ENCODE measurements at regions not wholly inside any gene's neighbourhood (a gene's known extent, or its start where the extent isn't known, plus 50 kb on each side); places are given as distances from the start of the nearest gene placed in this dataset.

DNA sequence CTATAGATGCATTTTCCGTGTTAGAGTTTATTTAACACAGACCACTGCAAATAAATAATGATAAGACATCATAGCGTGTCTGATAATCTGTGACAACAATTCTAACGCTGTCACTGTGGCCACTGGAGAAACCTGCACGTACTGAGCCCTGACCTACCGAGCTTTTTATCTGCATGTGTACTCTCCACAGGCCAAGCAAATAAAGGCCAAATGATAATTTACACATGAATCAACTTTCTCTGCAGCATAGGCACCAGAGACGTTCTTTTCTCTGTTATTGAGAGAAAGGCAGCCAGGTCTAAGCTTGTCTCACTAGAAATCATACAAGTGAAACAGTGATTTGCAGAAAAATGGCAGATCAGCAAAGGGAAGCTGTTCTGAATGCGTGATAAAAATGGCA lies 75.8 kb downstream of the POU5F2 start:
- TF ChIP-seq, protein P1, sequence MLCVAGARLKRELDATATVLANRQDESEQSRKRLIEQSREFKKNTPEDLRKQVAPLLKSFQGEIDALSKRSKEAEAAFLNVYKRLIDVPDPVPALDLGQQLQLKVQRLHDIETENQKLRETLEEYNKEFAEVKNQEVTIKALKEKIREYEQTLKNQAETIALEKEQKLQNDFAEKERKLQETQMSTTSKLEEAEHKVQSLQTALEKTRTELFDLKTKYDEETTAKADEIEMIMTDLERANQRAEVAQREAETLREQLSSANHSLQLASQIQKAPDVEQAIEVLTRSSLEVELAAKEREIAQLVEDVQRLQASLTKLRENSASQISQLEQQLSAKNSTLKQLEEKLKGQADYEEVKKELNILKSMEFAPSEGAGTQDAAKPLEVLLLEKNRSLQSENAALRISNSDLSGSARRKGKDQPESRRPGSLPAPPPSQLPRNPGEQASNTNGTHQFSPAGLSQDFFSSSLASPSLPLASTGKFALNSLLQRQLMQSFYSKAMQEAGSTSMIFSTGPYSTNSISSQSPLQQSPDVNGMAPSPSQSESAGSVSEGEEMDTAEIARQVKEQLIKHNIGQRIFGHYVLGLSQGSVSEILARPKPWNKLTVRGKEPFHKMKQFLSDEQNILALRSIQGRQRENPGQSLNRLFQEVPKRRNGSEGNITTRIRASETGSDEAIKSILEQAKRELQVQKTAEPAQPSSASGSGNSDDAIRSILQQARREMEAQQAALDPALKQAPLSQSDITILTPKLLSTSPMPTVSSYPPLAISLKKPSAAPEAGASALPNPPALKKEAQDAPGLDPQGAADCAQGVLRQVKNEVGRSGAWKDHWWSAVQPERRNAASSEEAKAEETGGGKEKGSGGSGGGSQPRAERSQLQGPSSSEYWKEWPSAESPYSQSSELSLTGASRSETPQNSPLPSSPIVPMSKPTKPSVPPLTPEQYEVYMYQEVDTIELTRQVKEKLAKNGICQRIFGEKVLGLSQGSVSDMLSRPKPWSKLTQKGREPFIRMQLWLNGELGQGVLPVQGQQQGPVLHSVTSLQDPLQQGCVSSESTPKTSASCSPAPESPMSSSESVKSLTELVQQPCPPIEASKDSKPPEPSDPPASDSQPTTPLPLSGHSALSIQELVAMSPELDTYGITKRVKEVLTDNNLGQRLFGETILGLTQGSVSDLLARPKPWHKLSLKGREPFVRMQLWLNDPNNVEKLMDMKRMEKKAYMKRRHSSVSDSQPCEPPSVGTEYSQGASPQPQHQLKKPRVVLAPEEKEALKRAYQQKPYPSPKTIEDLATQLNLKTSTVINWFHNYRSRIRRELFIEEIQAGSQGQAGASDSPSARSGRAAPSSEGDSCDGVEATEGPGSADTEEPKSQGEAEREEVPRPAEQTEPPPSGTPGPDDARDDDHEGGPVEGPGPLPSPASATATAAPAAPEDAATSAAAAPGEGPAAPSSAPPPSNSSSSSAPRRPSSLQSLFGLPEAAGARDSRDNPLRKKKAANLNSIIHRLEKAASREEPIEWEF (IDR thresholded peaks at IDR 0.05; ENCODE audit: insufficient replicate concordance, low read depth, low read length) = no peak
- no peak for TF ChIP-seq ZNF274 (IDR thresholded peaks at IDR 0.05; ENCODE audit: insufficient read depth, insufficient read length)
- TF ChIP-seq POLR2AphosphoS5 (IDR thresholded peaks at IDR 0.05; ENCODE audit: low read length) = no peak
- TF ChIP-seq, protein P2, sequence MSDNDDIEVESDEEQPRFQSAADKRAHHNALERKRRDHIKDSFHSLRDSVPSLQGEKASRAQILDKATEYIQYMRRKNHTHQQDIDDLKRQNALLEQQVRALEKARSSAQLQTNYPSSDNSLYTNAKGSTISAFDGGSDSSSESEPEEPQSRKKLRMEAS (IDR thresholded peaks at IDR 0.05; ENCODE audit: low read depth, low read length) = no peak
- no peak for TF ChIP-seq JUNB (IDR thresholded peaks at IDR 0.05)
- no peak for TF ChIP-seq POLR2A (IDR thresholded peaks at IDR 0.05; ENCODE audit: low read depth, low read length)
- no peak for TF ChIP-seq CBX5 (IDR thresholded peaks at IDR 0.05; ENCODE audit: low read depth)
- TF ChIP-seq HDAC2 (IDR thresholded peaks at IDR 0.05) = no peak
- TF ChIP-seq, protein P3, sequence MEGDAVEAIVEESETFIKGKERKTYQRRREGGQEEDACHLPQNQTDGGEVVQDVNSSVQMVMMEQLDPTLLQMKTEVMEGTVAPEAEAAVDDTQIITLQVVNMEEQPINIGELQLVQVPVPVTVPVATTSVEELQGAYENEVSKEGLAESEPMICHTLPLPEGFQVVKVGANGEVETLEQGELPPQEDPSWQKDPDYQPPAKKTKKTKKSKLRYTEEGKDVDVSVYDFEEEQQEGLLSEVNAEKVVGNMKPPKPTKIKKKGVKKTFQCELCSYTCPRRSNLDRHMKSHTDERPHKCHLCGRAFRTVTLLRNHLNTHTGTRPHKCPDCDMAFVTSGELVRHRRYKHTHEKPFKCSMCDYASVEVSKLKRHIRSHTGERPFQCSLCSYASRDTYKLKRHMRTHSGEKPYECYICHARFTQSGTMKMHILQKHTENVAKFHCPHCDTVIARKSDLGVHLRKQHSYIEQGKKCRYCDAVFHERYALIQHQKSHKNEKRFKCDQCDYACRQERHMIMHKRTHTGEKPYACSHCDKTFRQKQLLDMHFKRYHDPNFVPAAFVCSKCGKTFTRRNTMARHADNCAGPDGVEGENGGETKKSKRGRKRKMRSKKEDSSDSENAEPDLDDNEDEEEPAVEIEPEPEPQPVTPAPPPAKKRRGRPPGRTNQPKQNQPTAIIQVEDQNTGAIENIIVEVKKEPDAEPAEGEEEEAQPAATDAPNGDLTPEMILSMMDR (IDR thresholded peaks at IDR 0.05 in 2 of 3, conservative IDR thresholded peaks at IDR 0.05 in 1 of 3; ENCODE audit: control insufficient read depth in 2 of 3, extremely low read depth in 1 of 3, insufficient read depth in 1 of 3, low read depth in 3 of 3, low read length in 3 of 3) = no peak
- TF ChIP-seq, protein P4, sequence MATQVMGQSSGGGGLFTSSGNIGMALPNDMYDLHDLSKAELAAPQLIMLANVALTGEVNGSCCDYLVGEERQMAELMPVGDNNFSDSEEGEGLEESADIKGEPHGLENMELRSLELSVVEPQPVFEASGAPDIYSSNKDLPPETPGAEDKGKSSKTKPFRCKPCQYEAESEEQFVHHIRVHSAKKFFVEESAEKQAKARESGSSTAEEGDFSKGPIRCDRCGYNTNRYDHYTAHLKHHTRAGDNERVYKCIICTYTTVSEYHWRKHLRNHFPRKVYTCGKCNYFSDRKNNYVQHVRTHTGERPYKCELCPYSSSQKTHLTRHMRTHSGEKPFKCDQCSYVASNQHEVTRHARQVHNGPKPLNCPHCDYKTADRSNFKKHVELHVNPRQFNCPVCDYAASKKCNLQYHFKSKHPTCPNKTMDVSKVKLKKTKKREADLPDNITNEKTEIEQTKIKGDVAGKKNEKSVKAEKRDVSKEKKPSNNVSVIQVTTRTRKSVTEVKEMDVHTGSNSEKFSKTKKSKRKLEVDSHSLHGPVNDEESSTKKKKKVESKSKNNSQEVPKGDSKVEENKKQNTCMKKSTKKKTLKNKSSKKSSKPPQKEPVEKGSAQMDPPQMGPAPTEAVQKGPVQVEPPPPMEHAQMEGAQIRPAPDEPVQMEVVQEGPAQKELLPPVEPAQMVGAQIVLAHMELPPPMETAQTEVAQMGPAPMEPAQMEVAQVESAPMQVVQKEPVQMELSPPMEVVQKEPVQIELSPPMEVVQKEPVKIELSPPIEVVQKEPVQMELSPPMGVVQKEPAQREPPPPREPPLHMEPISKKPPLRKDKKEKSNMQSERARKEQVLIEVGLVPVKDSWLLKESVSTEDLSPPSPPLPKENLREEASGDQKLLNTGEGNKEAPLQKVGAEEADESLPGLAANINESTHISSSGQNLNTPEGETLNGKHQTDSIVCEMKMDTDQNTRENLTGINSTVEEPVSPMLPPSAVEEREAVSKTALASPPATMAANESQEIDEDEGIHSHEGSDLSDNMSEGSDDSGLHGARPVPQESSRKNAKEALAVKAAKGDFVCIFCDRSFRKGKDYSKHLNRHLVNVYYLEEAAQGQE (IDR thresholded peaks at IDR 0.05; ENCODE audit: low read depth, low read length) = no peak
- no peak for TF ChIP-seq BRCA1 (IDR thresholded peaks at IDR 0.05; ENCODE audit: low read depth, low read length)
- TF ChIP-seq SUPT20H (IDR thresholded peaks at IDR 0.05; ENCODE audit: borderline replicate concordance, control insufficient read depth, low read depth, low read length) = no peak
- no peak for TF ChIP-seq MYB (IDR thresholded peaks at IDR 0.05; ENCODE audit: borderline replicate concordance, low read depth, low read length)
- TF ChIP-seq, protein P5, sequence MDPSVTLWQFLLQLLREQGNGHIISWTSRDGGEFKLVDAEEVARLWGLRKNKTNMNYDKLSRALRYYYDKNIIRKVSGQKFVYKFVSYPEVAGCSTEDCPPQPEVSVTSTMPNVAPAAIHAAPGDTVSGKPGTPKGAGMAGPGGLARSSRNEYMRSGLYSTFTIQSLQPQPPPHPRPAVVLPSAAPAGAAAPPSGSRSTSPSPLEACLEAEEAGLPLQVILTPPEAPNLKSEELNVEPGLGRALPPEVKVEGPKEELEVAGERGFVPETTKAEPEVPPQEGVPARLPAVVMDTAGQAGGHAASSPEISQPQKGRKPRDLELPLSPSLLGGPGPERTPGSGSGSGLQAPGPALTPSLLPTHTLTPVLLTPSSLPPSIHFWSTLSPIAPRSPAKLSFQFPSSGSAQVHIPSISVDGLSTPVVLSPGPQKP (IDR thresholded peaks at IDR 0.05; ENCODE audit: low read depth, low read length) = no peak

All from GM12878 (cell line).